IMR-90 (cell line): ENCODE measurements at regions not wholly inside any gene's neighbourhood (a gene's known extent, or its start where the extent isn't known, plus 50 kb on each side); places are given as distances from the start of the nearest gene placed in this dataset.

Experiments used
- MAFK ChIP-seq: IDR thresholded peaks from 2 replicates; pipeline ENCODE4 v1.6.1; 2012; ENCODE audit warnings: low read depth, low read length, improper control_type of control experiment
- MAZ ChIP-seq: IDR thresholded peaks from 2 replicates; pipeline ENCODE4 v1.6.1; 2012; ENCODE audit warnings: low read depth, mild to moderate bottlenecking, low read length, improper control_type of control experiment, moderate library complexity, borderline replicate concordance
- MXI1 ChIP-seq: IDR thresholded peaks from 2 replicates; pipeline ENCODE4 v1.6.1; 2012; ENCODE audit warnings: low read depth, mild to moderate bottlenecking, low read length, moderate library complexity, borderline replicate concordance
- POLR2A ChIP-seq: IDR thresholded peaks from 2 replicates; pipeline ENCODE4 v1.6.1; 2012; ENCODE audit warnings: mild to moderate bottlenecking, low read depth, low read length
- RAD21 ChIP-seq: IDR thresholded peaks from 2 replicates; pipeline ENCODE4 v1.6.1; 2012; ENCODE audit warnings: low read length, improper control_type of control experiment
- TF ChIP-seq, protein P1 (sequence below): conservative IDR thresholded peaks from 2 replicates; pipeline ENCODE4 v1.5.1; 2012; ENCODE audit warnings: mild to moderate bottlenecking, low read depth, low read length, improper control_type of control experiment

DNA sequence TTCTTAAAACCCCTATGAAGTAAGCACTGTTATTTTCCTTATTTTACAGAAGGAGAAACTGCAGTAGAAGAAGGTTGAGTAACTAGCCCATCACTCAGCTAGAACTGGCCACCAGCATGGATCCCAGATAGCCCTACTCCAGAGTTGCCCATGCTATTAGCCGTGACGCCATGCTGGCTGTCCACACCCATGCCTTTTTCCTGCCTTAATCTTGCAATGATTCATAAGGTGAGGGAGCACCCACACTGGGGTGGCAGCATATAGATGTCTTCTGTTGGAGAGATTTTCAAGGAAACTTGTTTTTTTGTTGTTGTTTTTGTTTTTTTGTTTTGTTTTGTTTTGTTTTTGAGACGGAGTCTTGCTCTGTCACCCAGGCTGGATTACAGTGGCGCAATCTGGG, 204.1 kb upstream of the HAAO start:
- TF ChIP-seq, protein P1, sequence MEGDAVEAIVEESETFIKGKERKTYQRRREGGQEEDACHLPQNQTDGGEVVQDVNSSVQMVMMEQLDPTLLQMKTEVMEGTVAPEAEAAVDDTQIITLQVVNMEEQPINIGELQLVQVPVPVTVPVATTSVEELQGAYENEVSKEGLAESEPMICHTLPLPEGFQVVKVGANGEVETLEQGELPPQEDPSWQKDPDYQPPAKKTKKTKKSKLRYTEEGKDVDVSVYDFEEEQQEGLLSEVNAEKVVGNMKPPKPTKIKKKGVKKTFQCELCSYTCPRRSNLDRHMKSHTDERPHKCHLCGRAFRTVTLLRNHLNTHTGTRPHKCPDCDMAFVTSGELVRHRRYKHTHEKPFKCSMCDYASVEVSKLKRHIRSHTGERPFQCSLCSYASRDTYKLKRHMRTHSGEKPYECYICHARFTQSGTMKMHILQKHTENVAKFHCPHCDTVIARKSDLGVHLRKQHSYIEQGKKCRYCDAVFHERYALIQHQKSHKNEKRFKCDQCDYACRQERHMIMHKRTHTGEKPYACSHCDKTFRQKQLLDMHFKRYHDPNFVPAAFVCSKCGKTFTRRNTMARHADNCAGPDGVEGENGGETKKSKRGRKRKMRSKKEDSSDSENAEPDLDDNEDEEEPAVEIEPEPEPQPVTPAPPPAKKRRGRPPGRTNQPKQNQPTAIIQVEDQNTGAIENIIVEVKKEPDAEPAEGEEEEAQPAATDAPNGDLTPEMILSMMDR, result no peak
- TF ChIP-seq MXI1 (no peak), MAFK (no peak), POLR2A (no peak), RAD21 (no peak), MAZ (no peak)
